DND-41 (cell line): ENCODE measurements at regions not wholly inside any gene's neighbourhood (a gene's known extent, or its start where the extent isn't known, plus 50 kb on each side); places are given as distances from the start of the nearest gene placed in this dataset.
A peak's percentile ranks its signal among the peaks of the same experiment; 100 is the strongest.

Experiments
- ATAC-seq: fragments of 200-7000 bp; cut with Tn5 transposase; 3 replicates; pipeline ENCODE4 v1.9.1; 2021; ENCODE audit warnings: low read depth; ENCODE audit not compliant: insufficient read depth
- DNase-seq: peaks from one replicate; pipeline ENCODE4 v3.0.0-alpha.2; 2020
- H2AFZ ChIP-seq: 2 replicates; pipeline ENCODE4 v1.6.0; 2012; ENCODE audit warnings: low read depth, low read length
- H3K27ac ChIP-seq: 2 replicates; pipeline ENCODE4 v1.5.1; 2012; ENCODE audit warnings: low read length, inconsistent platforms
- H3K27me3 ChIP-seq: fragments of 200-600 bp; sonication (generic); 2 replicates; pipeline ENCODE4 v1.6.0; 2012; ENCODE audit warnings: low read length, mild to moderate bottlenecking, inconsistent platforms; ENCODE audit not compliant: insufficient read depth, poor library complexity
- H3K36me3 ChIP-seq: 2 replicates; pipeline ENCODE4 v1.5.1; 2012; ENCODE audit warnings: low read length, inconsistent platforms; ENCODE audit not compliant: insufficient read depth
- H3K4me1 ChIP-seq: 2 replicates; pipeline ENCODE4 v1.5.1; 2012; ENCODE audit warnings: mild to moderate bottlenecking, low read length; ENCODE audit not compliant: insufficient read depth
- H3K4me2 ChIP-seq: 2 replicates; pipeline ENCODE4 v1.6.0; 2012; ENCODE audit warnings: mild to moderate bottlenecking, moderate library complexity, low read length, inconsistent platforms; ENCODE audit not compliant: insufficient read depth
- H3K4me3 ChIP-seq, 2 experiments: fragments of 200-600 bp in 1 of 2; shearing (Covaris generic) in 1 of 2; 2 replicates each; pipeline ENCODE4 v1.5.1; 2012 to 2016; ENCODE audit warnings: inconsistent platforms in 2 of 2, low read length in 2 of 2, mild to moderate bottlenecking in 2 of 2, low read depth in 1 of 2, moderate library complexity in 1 of 2
- H3K79me2 ChIP-seq: 2 replicates; pipeline ENCODE4 v1.6.0; 2012; ENCODE audit warnings: low read length, inconsistent platforms; ENCODE audit not compliant: insufficient read depth
- H3K9ac ChIP-seq: 2 replicates; pipeline ENCODE4 v1.6.0; 2012; ENCODE audit warnings: low read depth, mild to moderate bottlenecking, inconsistent platforms, low read length, moderate library complexity
- H3K9me3 ChIP-seq: 2 replicates; pipeline ENCODE4 v1.5.1; 2012; ENCODE audit warnings: low read length, moderate library complexity, mild to moderate bottlenecking, inconsistent platforms; ENCODE audit not compliant: insufficient read depth, severe bottlenecking
- H4K20me1 ChIP-seq: 2 replicates; pipeline ENCODE4 v1.6.0; 2012; ENCODE audit warnings: low read length; ENCODE audit not compliant: insufficient read depth
- CTCF ChIP-seq: IDR thresholded peaks from 2 replicates; pipeline ENCODE4 v1.5.1; 2012; ENCODE audit warnings: borderline replicate concordance, low read length, moderate library complexity, mild to moderate bottlenecking; ENCODE audit not compliant: poor library complexity, severe bottlenecking; ENCODE audit errors: extremely low read depth
- EZH2 ChIP-seq: IDR thresholded peaks from 3 replicates; pipeline ENCODE4 v1.6.1; 2012; ENCODE audit warnings: borderline replicate concordance, low read depth, mild to moderate bottlenecking, moderate library complexity, low read length, inconsistent platforms; ENCODE audit not compliant: severe bottlenecking

GRCh38 chr22:46041642-46042041 is 64.7 kb upstream of the WNT7B start:
- H3K4me3 ChIP-seq, result no peak overlapping the region
- no peaks in the 10 kb centered on the region for H3K9me3 ChIP-seq
- H3K9ac ChIP-seq, result no peak overlapping the region
- H3K4me1 ChIP-seq, result peaks cover 35% of the 10 kb centered on the region
- H3K4me2 ChIP-seq, result no peak overlapping the region
- H3K36me3 ChIP-seq, result no peaks in the 10 kb centered on the region
- peaks cover 10% of the 10 kb centered on the region for H3K79me2 ChIP-seq
- H2AFZ ChIP-seq, result no peak overlapping the region
- TF ChIP-seq CTCF (no peak), EZH2 (no peak)
- H3K27me3 ChIP-seq, result no peaks in the 10 kb centered on the region
- DNase-seq, result no peak
- no peak for ATAC-seq
- H3K27ac ChIP-seq, result no peak overlapping the region
- no peaks in the 10 kb centered on the region for H4K20me1 ChIP-seq

GRCh38 chr22:46042786-46043185 is 65.8 kb upstream of the WNT7B start:
- H2AFZ ChIP-seq, result no peak overlapping the region
- H3K4me2 ChIP-seq, result no peak overlapping the region
- no peak overlapping the region for H3K27ac ChIP-seq
- no peak for DNase-seq
- no peaks in the 10 kb centered on the region for H4K20me1 ChIP-seq
- ATAC-seq, result no peak
- no peaks in the 10 kb centered on the region for H3K9me3 ChIP-seq
- H3K4me1 ChIP-seq, result peaks cover 26% of the 10 kb centered on the region
- TF ChIP-seq CTCF (no peak), EZH2 (no peak)
- H3K79me2 ChIP-seq, result peaks cover 5% of the 10 kb centered on the region
- no peak overlapping the region for H3K4me3 ChIP-seq
- no peaks in the 10 kb centered on the region for H3K36me3 ChIP-seq
- H3K9ac ChIP-seq, result no peak overlapping the region
- no peaks in the 10 kb centered on the region for H3K27me3 ChIP-seq

- DNase-seq (no peak), ATAC-seq (no peak)
- TF ChIP-seq CTCF, result no peak
- no peak for TF ChIP-seq EZH2
- peak overlapping the region; percentile 76 for H3K4me2 ChIP-seq
- H3K36me3 ChIP-seq, result no peaks in the 10 kb centered on the region
- peak overlapping the region in 1 of 2 experiments; percentile 63; a peak in 1 of 4 replicates for H3K4me3 ChIP-seq
- no peaks in the 10 kb centered on the region for H4K20me1 ChIP-seq
- no peaks in the 10 kb centered on the region for H3K27me3 ChIP-seq
- peaks cover 5% of the 10 kb centered on the region for H3K79me2 ChIP-seq
- H3K27ac ChIP-seq, result peak overlapping the region; percentile 74
- no peaks in the 10 kb centered on the region for H3K9me3 ChIP-seq
- peak overlapping the region; percentile 81 for H3K9ac ChIP-seq
- H3K4me1 ChIP-seq, result peaks cover 26% of the 10 kb centered on the region
- H2AFZ ChIP-seq, result peak overlapping the region; percentile 91; the same call in 1 of the 2 replicates
These were observed 66.4 kb upstream of the WNT7B start for GRCh38 chr22:46043339-46043738.
